DND-41 (cell line): ENCODE measurements at regions not wholly inside any gene's neighbourhood (a gene's known extent, or its start where the extent isn't known, plus 50 kb on each side); places are given as distances from the start of the nearest gene placed in this dataset.

ENCODE experiments used
- CTCF ChIP-seq: IDR thresholded peaks from 2 replicates; pipeline ENCODE4 v1.5.1; 2012; ENCODE audit warnings: borderline replicate concordance, low read length, moderate library complexity, mild to moderate bottlenecking; ENCODE audit not compliant: poor library complexity, severe bottlenecking; ENCODE audit errors: extremely low read depth
- EZH2 ChIP-seq: IDR thresholded peaks from 3 replicates; pipeline ENCODE4 v1.6.1; 2012; ENCODE audit warnings: borderline replicate concordance, low read depth, mild to moderate bottlenecking, moderate library complexity, low read length, inconsistent platforms; ENCODE audit not compliant: severe bottlenecking

GRCh38 chr9:80952363-80952922 lies 736.9 kb downstream of the TLE1 start:
- TF ChIP-seq CTCF: no peak
- TF ChIP-seq EZH2: no peak
